CD4-positive, alpha-beta T cell treated with Interferon alpha-2 for 1 hour (primary cell): ENCODE measurements at regions not wholly inside any gene's neighbourhood (a gene's known extent, or its start where the extent isn't known, plus 50 kb on each side); places are given as distances from the start of the nearest gene placed in this dataset.

Experiments used
- DNase-seq, 2 donors: peaks; one replicate each; pipeline ENCODE4 v3.0.0-alpha.2; 2020 to 2022

DNA sequence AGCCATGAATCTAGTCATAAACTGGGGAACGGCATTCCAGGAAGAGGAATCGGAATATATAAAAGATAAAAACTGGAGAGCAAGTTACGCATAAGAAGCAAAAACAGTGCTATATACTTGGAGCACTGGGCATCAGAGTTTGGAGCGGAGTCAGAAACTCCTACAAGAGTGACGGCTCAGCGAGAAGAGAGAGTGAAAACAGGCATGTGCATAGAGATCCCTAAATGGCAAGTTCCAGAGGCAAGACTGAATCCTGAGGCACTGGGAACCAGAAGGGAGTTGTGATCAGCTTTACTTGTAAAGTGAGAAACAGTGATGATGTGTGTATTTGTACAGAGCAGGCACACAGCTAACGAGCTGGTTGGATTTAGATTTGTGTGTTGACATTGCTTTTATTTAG is 514.4 kb upstream of the TNC start:
- no peak for DNase-seq

GRCh38 chr9:115633104-115633503 is 515.1 kb upstream of the TNC start:
- no peak for DNase-seq

- no peak for DNase-seq
Measured at GRCh38 chr9:115635680-115636383, 517.8 kb upstream of the PAPPA start.

DNA sequence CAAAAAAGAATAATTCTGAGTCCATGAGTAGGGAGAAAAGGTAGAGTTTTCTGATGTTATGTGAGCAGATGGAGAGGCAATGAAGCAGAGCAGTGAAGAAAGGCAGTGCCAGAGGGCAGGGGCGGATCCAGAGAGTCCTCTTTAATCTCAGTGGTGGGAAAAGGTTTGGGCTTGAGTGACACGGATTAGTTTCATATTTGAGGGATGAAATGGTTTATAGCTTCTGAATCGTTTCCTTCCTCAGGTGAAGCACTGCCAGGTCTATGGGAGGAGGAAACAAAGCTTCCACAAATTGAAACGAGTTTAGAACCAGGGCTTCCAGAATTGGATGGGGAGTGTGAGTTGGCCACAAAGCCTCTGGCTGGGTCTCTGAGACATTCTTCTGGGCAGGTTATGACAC is 517.0 kb upstream of the PAPPA start:
- DNase-seq: no peak

DNA sequence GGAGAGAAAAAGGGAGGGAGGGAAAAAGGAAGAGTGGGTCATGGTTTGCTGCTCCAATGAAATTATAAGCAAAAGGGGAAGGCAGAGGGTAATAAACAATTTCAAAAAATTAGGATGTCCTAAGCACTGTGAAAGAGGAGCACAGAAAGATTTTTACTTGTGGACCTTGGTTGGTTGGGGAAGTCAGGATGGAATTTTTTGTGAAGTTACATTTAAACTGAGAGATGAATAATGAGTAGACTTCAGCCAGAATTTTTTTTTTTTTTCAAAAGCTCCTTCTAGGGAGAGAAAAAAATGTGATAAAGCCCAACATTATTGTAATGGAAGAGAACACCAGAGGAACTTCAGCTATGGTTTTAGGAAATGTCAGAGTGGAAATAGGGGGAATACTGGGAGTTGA is 515.9 kb upstream of the PAPPA start:
- DNase-seq: no peak

DNA sequence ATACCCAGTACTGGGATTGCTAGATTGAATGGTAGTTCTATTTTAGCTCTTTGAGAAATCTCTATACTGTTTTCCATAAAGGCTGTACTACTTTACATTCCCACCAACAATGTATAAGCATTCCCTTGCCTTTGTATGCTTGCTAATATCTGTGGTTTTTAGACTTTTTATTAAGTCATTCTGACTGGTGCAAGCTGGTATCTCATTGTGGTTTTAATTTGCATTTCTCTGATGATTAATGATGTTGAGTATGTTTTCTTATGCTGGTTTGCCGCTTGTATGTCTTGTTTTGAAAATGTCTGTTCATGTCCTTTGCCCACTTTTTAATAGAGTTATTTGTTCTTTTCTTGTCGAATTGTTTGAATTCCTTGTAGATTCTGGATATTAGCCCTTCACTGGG is 512.7 kb upstream of the PAPPA start:
- DNase-seq: no peak

DNA sequence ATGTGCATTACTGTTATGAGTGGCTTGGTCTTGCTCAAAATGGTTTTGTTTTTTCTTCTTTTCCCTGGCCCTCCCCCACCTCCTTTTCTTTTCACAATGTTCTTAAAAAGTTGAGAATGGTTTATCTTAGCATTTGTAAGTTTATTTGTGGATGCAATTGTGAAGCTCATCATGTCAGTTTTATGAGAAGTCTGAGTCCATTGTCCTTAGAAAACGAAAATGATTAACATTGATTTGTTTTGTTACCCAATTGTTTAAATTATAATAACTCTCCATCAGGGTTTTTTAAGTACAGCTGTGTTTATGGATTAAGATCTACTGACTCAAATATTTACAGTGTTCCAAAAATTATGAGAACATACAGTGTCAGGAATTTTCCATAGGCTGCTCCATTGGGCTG is 511.3 kb upstream of the PAPPA start:
- DNase-seq: no peak

GRCh38 chr9:115643948-115644727 is 509.5 kb upstream of the PAPPA start:
- DNase-seq: no peak

GRCh38 chr9:115649991-115650472 is 503.6 kb upstream of the PAPPA start:
- no peak for DNase-seq

- DNase-seq: no peak
Measured at GRCh38 chr9:115650768-115651167, 502.8 kb upstream of the PAPPA start.

DNA sequence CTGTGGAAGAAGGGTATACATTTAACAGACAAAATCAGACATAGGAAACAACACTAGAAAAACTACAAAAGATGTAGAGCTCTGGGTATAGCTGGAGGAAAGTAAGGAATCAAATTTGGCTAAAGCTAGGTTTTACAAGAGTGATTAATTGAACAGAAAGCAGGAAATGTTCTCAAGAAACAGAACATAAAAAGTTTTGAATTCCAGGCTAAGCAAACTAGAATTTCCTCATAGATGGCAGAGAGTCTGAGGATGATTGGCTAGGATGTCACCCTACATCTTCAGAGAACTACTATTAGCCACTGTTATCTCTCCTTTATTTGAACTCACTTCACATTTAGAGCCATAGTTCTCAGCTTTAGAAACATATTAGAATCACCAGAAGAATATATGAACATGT is 502.1 kb upstream of the PAPPA start:
- no peak for DNase-seq

- no peak for DNase-seq
Measured at GRCh38 chr9:115653171-115653606, 500.4 kb upstream of the PAPPA start.

- DNase-seq: no peak
Measured at GRCh38 chr9:115657695-115658094, 495.9 kb upstream of the PAPPA start.

DNA sequence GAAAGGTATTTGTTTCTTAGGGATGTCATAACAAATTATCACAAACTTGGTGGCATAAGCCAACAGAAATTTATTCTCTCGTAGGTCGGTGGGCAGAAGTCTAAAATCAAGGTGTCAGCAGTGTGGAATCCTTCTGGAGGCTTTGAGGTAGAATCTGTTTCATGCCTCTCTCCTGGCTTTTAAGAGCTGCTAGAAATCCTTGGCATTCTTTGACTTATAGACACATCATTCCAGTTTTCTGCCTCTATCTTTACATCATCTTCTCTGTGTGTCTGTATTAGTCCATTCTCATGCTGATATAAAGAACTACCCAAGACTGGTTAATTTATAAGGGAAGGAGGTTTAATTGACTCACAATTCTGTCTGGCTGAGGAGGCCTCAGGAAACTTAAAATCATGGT is 488.1 kb upstream of the PAPPA start:
- no peak for DNase-seq

- DNase-seq: no peak
Measured at GRCh38 chr9:115668521-115668920, 485.1 kb upstream of the PAPPA start.

GRCh38 chr9:115671236-115671962 is 482.2 kb upstream of the PAPPA start:
- no peak for DNase-seq

GRCh38 chr9:115671963-115672305 is 481.7 kb upstream of the PAPPA start:
- DNase-seq: no peak

GRCh38 chr9:115672477-115673316 is 480.9 kb upstream of the PAPPA start:
- DNase-seq: no peak

GRCh38 chr9:115673599-115673998 is 480.0 kb upstream of the PAPPA start:
- DNase-seq: no peak

- DNase-seq: no peak
Measured at GRCh38 chr9:115674091-115674490, 479.5 kb upstream of the PAPPA start.

GRCh38 chr9:115675834-115676233 is 477.8 kb upstream of the PAPPA start:
- no peak for DNase-seq

- DNase-seq: no peak
Measured at GRCh38 chr9:115680231-115680630, 473.4 kb upstream of the PAPPA start.

GRCh38 chr9:115681585-115681984 is 472.0 kb upstream of the PAPPA start:
- no peak for DNase-seq
